H9 (cell line): ENCODE measurements at regions not wholly inside any gene's neighbourhood (a gene's known extent, or its start where the extent isn't known, plus 50 kb on each side); places are given as distances from the start of the nearest gene placed in this dataset.

Experiments
- DNase-seq: peaks from one replicate; pipeline ENCODE4 v3.0.0-alpha.2; 2017
- H2AFZ ChIP-seq: one replicate; pipeline ENCODE4 v1.6.1; 2013; ENCODE audit warnings: mild to moderate bottlenecking, low read length, control low read depth, moderate library complexity
- H2AK5ac ChIP-seq: 2 replicates; pipeline ENCODE4 v1.6.1; 2013; ENCODE audit warnings: low read length, control low read depth, mixed read lengths; ENCODE audit not compliant: insufficient read length
- H2BK120ac ChIP-seq: one replicate; pipeline ENCODE4 v1.6.1; 2013; ENCODE audit warnings: low read depth, mild to moderate bottlenecking, low read length, control low read depth, inconsistent platforms; ENCODE audit not compliant: poor library complexity, severe bottlenecking
- H2BK12ac ChIP-seq: 2 replicates; pipeline ENCODE4 v1.6.1; 2013; ENCODE audit warnings: low read length, control low read depth, mixed read lengths, low read depth; ENCODE audit not compliant: insufficient read length
- H2BK15ac ChIP-seq: 2 replicates; pipeline ENCODE4 v1.6.1; 2013; ENCODE audit warnings: low read depth, low read length, control low read depth
- H2BK20ac ChIP-seq: one replicate; pipeline ENCODE4 v1.6.1; 2013; ENCODE audit warnings: low read depth, mild to moderate bottlenecking, low read length, control low read depth, inconsistent platforms; ENCODE audit not compliant: poor library complexity, severe bottlenecking
- H2BK5ac ChIP-seq: 2 replicates; pipeline ENCODE4 v1.6.1; 2013; ENCODE audit warnings: low read length, control low read depth, mixed read lengths; ENCODE audit not compliant: insufficient read length
- H3K14ac ChIP-seq: 2 replicates; pipeline ENCODE4 v1.6.1; 2013; ENCODE audit warnings: low read length, control low read depth; ENCODE audit not compliant: insufficient read depth
- H3K18ac ChIP-seq: 2 replicates; pipeline ENCODE4 v1.6.1; 2013; ENCODE audit warnings: low read depth, mild to moderate bottlenecking, mixed read lengths, low read length, control low read depth; ENCODE audit not compliant: insufficient read length
- H3K23ac ChIP-seq: 2 replicates; pipeline ENCODE4 v1.6.1; 2013; ENCODE audit warnings: low read length, control low read depth, mixed read lengths, low read depth; ENCODE audit not compliant: insufficient read length
- H3K23me2 ChIP-seq: 2 replicates; pipeline ENCODE4 v1.6.1; 2013; ENCODE audit warnings: low read depth, mild to moderate bottlenecking, mixed read lengths, low read length, control low read depth; ENCODE audit not compliant: insufficient read length, poor library complexity, severe bottlenecking
- H3K27ac ChIP-seq: 2 replicates; pipeline ENCODE4 v1.5.1; 2013; ENCODE audit warnings: low read length, control low read depth, mixed read lengths, low read depth; ENCODE audit not compliant: insufficient read length
- H3K27me3 ChIP-seq: 2 replicates; pipeline ENCODE4 v1.6.1; 2013; ENCODE audit warnings: low read length, control low read depth, inconsistent platforms; ENCODE audit not compliant: insufficient read depth
- H3K4ac ChIP-seq: 2 replicates; pipeline ENCODE4 v1.6.1; 2013; ENCODE audit warnings: low read depth, mild to moderate bottlenecking, control low read depth, inconsistent platforms, low read length, moderate library complexity
- H3K4me1 ChIP-seq: 2 replicates; pipeline ENCODE4 v1.6.1; 2013; ENCODE audit warnings: low read length, control low read depth, inconsistent platforms; ENCODE audit not compliant: insufficient read depth
- H3K4me2 ChIP-seq: 2 replicates; pipeline ENCODE4 v1.6.1; 2013; ENCODE audit warnings: low read length, control low read depth, mixed read lengths; ENCODE audit not compliant: insufficient read length, insufficient read depth
- H3K56ac ChIP-seq: 2 replicates; pipeline ENCODE4 v1.6.1; 2013; ENCODE audit warnings: low read depth, mild to moderate bottlenecking, mixed read lengths, low read length, control low read depth; ENCODE audit not compliant: insufficient read length
- H3K79me1 ChIP-seq: 2 replicates; pipeline ENCODE4 v1.6.1; 2013; ENCODE audit warnings: low read depth, mild to moderate bottlenecking, moderate library complexity, low read length, control low read depth, inconsistent platforms; ENCODE audit not compliant: insufficient read depth, poor library complexity, severe bottlenecking
- H3K79me2 ChIP-seq: 2 replicates; pipeline ENCODE4 v1.6.1; 2013; ENCODE audit warnings: low read length, control low read depth, inconsistent platforms; ENCODE audit not compliant: insufficient read depth
- H3K9ac ChIP-seq: 2 replicates; pipeline ENCODE4 v1.6.1; 2013; ENCODE audit warnings: low read length, control low read depth, mixed read lengths; ENCODE audit not compliant: insufficient read length; ENCODE audit errors: extremely low read depth
- H3K9me3 ChIP-seq: one replicate; pipeline ENCODE4 v1.6.1; 2013; ENCODE audit warnings: low read depth, low read length, inconsistent platforms; ENCODE audit not compliant: control insufficient read depth
- H3T11ph ChIP-seq: one replicate; pipeline ENCODE4 v1.6.1; 2013; ENCODE audit warnings: mild to moderate bottlenecking, low read length, control low read depth, inconsistent platforms
- H4K20me1 ChIP-seq: one replicate; pipeline ENCODE4 v1.6.1; 2013; ENCODE audit not compliant: control insufficient read depth, insufficient read length, insufficient read depth
- H4K5ac ChIP-seq: 2 replicates; pipeline ENCODE4 v1.6.1; 2013; ENCODE audit warnings: low read depth, mild to moderate bottlenecking, mixed read lengths, low read length, control low read depth; ENCODE audit not compliant: insufficient read length
- H4K8ac ChIP-seq: replicated peaks from 2 replicates; pipeline ENCODE4 v1.6.1; 2013; ENCODE audit warnings: low read length, control low read depth, mixed read lengths, low read depth; ENCODE audit not compliant: insufficient read length
- H4K91ac ChIP-seq: 2 replicates; pipeline ENCODE4 v1.6.1; 2013; ENCODE audit warnings: low read depth, mild to moderate bottlenecking, moderate library complexity, mixed read lengths, low read length, control low read depth; ENCODE audit not compliant: insufficient read length
- H3K27ac Mint-ChIP-seq, 3 experiments: 2 replicates in 2 of 3; 3 replicates in 1 of 3; pipeline ENCODE4 v1.8.0; 2020 to 2021; ENCODE audit warnings: mixed read lengths in 3 of 3, mild to moderate bottlenecking in 1 of 3, moderate library complexity in 1 of 3
- H3K27me3 Mint-ChIP-seq: 2 replicates; pipeline ENCODE4 v1.8.0; 2021; ENCODE audit warnings: low read depth, mild to moderate bottlenecking, moderate library complexity, mixed read lengths
- H3K36me3 Mint-ChIP-seq, 3 experiments: 2 replicates in 2 of 3; 3 replicates in 1 of 3; pipeline ENCODE4 v1.8.0; 2020 to 2021; ENCODE audit warnings: low read depth in 3 of 3, mixed read lengths in 3 of 3; ENCODE audit not compliant: insufficient read depth in 1 of 3
- H3K4me1 Mint-ChIP-seq, 2 experiments: 2 replicates each; pipeline ENCODE4 v1.8.0; 2020; ENCODE audit warnings: mixed read lengths in 2 of 2
- H3K4me3 Mint-ChIP-seq, 2 experiments: 2 replicates in 1 of 2; 3 replicates in 1 of 2; pipeline ENCODE4 v1.8.0; 2020 to 2021; ENCODE audit warnings: mild to moderate bottlenecking in 2 of 2, mixed read lengths in 2 of 2, moderate library complexity in 1 of 2
- H3K9me3 Mint-ChIP-seq, 2 experiments: 2 replicates in 1 of 2; 3 replicates in 1 of 2; pipeline ENCODE4 v1.8.0; 2020; ENCODE audit warnings: mild to moderate bottlenecking in 2 of 2, mixed read lengths in 2 of 2, moderate library complexity in 1 of 2
- WGBS: extraction: QIAGEN DNeasy Blood & Tissue Kit; methylation state at CpG from one replicate; pipeline ENCODE4 v1.1.7; 2013; ENCODE audit warnings: missing lambda C conversion rate, low lambda C conversion rate, mixed read lengths; ENCODE audit not compliant: insufficient read length; ENCODE audit errors: extremely low coverage; 5-methylcytosine and 5-hydroxymethylcytosine counted together
- TF ChIP-seq, protein P1 (sequence below): fragments of 200-600 bp; sonication (generic); conservative IDR thresholded peaks from 3 replicates; pipeline ENCODE4 v1.8.0; 2021; ENCODE audit warnings: antibody characterized with exemption, mild to moderate bottlenecking

- H4K20me1 ChIP-seq: no peaks in the 10 kb centered on the region
- Mint-ChIP-seq H3K27ac (no peak overlapping the region), H3K36me3 (peaks cover 5 to 16% (median 13%) of the 10 kb centered on the region in 3 experiments), H3K9me3 (peaks cover 19 to 25% of the 10 kb centered on the region in 2 experiments), H3K27me3 (no peaks in the 10 kb centered on the region), H3K4me3 (no peak overlapping the region), H3K4me1 (no peaks in the 10 kb centered on the region)
- no peak overlapping the region for H3K14ac ChIP-seq
- no CpG with 5 or more reads among the region's 4 CpGs for WGBS
- no peak overlapping the region for H3K23ac ChIP-seq
- H2AK5ac ChIP-seq: no peak overlapping the region
- H3K27me3 ChIP-seq: no peaks in the 10 kb centered on the region
- DNase-seq: no peak
- no peak overlapping the region for H3K27ac ChIP-seq
- no peak overlapping the region for H3K4me2 ChIP-seq
- H2BK12ac ChIP-seq: no peak overlapping the region
- no peak overlapping the region for H2BK5ac ChIP-seq
- no peak overlapping the region for H3K4ac ChIP-seq
- no peak overlapping the region for H2BK15ac ChIP-seq
- no peak overlapping the region for H2BK20ac ChIP-seq
- no peak overlapping the region for H3T11ph ChIP-seq
- no peak overlapping the region for H2AFZ ChIP-seq
- no peak overlapping the region for H4K91ac ChIP-seq
- H3K9ac ChIP-seq: no peak overlapping the region
- H3K79me2 ChIP-seq: no peaks in the 10 kb centered on the region
- H3K23me2 ChIP-seq: no peaks in the 10 kb centered on the region
- no peaks in the 10 kb centered on the region for H3K4me1 ChIP-seq
- TF ChIP-seq, protein P1, sequence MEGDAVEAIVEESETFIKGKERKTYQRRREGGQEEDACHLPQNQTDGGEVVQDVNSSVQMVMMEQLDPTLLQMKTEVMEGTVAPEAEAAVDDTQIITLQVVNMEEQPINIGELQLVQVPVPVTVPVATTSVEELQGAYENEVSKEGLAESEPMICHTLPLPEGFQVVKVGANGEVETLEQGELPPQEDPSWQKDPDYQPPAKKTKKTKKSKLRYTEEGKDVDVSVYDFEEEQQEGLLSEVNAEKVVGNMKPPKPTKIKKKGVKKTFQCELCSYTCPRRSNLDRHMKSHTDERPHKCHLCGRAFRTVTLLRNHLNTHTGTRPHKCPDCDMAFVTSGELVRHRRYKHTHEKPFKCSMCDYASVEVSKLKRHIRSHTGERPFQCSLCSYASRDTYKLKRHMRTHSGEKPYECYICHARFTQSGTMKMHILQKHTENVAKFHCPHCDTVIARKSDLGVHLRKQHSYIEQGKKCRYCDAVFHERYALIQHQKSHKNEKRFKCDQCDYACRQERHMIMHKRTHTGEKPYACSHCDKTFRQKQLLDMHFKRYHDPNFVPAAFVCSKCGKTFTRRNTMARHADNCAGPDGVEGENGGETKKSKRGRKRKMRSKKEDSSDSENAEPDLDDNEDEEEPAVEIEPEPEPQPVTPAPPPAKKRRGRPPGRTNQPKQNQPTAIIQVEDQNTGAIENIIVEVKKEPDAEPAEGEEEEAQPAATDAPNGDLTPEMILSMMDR: no peak
- no peaks in the 10 kb centered on the region for H3K9me3 ChIP-seq
- no peak overlapping the region for H3K56ac ChIP-seq
- H3K18ac ChIP-seq: no peak overlapping the region
- H4K5ac ChIP-seq: no peak overlapping the region
- no peaks in the 10 kb centered on the region for H3K79me1 ChIP-seq
- H2BK120ac ChIP-seq: no peak overlapping the region
- no peak overlapping the region for H4K8ac ChIP-seq
Measured at GRCh38 chr1:187092104-187092503, 263.4 kb downstream of the PLA2G4A start.
